ENCODE measurements at regions not wholly inside any gene's neighbourhood (a gene's known extent, or its start where the extent isn't known, plus 50 kb on each side); places are given as distances from the start of the nearest gene placed in this dataset.
A peak's percentile ranks its signal among the peaks of the same experiment; 100 is the strongest.

GRCh38 chr10:3622845-3623621 is 162.0 kb downstream of the KLF6 start:
- no peak for FAIRE-seq

DNA sequence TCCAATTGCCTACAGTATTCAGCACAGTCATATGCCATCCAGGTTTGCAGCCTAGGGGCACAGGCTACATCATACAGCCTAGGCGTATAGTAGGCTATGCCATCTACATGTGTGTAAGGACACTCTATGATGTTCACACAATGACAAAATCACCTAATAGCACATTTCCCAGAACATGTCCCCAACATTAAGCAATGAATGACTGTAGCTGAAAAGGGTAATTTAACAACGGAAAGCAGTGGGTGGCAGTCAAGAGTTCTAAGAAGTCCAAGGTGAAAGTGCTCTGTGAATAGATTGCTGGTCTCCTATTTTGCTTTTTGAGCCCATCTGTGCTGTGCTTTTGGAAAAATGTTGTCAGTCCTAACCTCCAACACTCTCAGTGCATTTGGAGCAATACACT is 162.6 kb downstream of the KLF6 start:
- FAIRE-seq: no peak

DNA sequence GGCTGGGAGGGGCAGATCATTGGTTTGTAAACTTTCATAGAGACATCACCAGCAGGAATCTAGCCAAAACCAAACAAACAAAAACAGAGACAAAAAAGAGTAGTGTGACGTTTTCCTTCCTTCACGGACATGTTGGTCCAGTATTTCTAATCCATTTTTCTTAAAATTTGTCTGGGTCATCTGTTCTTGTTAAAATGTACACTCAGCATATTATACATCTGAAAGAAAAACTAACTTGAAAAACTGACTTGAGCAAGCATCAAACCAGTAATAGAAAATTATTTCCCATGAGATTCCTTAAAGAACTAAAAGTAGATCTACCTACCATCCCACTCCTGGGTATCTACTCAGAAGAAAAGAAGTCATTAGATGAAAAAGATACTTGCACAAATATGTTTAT is 164.2 kb downstream of the KLF6 start:
- FAIRE-seq: no peak

GRCh38 chr10:3619241-3619640 is 165.8 kb downstream of the KLF6 start:
- no peak for FAIRE-seq

GRCh38 chr10:3616880-3617279 is 168.1 kb downstream of the KLF6 start:
- no peak for FAIRE-seq

GRCh38 chr10:3613318-3613717 is 171.7 kb downstream of the KLF6 start:
- FAIRE-seq: peak; percentile 28

DNA sequence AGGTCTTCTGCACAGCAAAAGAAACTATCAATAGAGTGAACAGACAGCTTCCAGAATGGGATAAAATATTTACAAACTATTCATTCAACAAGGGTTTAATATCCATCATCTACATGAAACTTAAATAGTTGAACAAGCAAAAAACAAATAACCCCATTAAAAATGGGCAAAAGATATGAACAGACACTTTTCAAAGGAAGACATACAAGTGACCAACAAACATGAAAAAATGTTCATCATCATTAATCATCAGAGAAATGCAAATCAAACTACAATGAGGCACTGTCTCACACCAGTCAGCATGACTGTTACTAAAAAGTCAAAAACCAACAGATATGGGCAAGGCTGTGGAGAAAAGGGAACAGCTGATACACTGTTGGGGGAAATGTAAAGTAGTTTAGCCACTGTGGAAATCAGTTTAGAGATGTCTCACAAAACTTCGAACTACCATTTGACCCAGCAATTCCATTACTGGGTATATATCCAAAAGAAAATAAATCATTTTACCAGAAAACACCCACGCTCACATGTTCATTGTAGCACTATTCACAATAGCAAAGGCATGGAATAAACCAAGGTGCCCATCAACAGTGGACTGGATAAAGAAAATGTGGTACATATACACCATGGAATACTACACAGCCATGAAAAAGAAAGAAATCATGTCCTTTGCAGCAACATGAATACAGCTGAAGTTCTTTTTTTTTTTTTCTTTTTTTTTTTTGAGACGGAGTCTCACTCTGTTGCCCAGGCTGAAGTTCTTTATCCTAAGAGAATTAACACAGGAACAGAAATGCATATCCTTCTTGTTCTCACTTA is 172.6 kb downstream of the KLF6 start:
- no peak for FAIRE-seq

GRCh38 chr10:3606309-3606708 is 178.7 kb downstream of the KLF6 start:
- no peak for FAIRE-seq

DNA sequence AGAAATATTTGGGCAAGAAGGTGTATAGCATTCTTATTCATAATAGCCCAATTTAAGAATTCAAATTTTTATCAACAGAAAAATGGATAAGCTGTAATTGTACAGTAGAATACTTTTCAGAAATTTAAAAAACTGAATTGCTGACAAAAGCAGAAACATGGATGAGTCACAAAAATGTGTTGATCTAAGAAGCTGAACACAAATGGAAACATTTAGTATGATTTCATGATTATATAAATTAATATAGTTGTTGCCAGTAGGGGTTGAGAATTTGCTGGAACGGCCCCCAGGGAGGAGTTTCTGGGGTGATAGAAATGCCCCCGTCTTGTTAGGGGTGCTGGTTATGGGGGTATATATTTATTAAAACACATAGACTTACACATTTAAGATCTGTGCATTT is 179.1 kb downstream of the KLF6 start:
- FAIRE-seq: no peak

DNA sequence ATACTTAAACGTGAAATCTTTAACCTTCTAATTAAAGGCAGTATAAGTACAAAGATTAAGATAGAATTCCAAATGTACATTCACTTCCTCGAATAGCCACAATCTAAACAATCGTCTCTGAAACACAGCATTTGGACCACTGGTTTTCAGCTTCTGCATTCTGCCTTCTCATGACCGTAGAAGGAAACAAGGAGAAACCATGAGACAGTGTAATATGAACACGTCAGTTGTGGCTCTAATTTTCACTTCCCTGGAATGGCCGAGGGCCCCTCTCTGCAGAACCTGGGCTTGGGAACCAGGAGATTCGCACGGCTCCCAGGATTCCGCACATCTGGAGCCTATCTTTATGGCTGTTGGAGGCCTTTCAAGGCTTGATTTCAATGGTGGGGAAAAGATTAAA is 189.3 kb downstream of the KLF6 start:
- no peak for FAIRE-seq

GRCh38 chr10:3593611-3594010 is 191.4 kb downstream of the KLF6 start:
- FAIRE-seq: no peak

DNA sequence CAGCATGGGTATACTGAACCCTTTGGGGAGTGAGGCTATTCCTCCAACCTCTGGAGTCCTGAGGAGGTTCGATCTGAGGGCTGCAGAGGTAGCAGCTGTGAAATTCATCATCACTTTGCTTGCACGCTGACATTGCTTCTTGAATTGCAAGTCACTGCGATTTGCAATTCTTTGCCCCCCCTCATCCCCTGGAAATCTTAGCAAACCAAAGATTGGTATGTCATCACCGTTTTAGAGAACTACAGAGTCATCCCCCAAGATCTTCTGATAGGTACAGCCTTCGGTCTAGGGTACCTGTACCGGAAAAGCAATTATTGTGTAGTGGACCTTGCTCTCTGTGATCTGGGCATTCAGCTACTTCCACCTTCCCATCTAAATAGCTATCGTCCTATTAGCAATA is 192.6 kb downstream of the KLF6 start:
- no peak for FAIRE-seq

GRCh38 chr10:3588816-3589215 is 196.2 kb downstream of the KLF6 start:
- no peak for FAIRE-seq

GRCh38 chr10:3588346-3588745 is 196.7 kb downstream of the KLF6 start:
- FAIRE-seq: no peak

DNA sequence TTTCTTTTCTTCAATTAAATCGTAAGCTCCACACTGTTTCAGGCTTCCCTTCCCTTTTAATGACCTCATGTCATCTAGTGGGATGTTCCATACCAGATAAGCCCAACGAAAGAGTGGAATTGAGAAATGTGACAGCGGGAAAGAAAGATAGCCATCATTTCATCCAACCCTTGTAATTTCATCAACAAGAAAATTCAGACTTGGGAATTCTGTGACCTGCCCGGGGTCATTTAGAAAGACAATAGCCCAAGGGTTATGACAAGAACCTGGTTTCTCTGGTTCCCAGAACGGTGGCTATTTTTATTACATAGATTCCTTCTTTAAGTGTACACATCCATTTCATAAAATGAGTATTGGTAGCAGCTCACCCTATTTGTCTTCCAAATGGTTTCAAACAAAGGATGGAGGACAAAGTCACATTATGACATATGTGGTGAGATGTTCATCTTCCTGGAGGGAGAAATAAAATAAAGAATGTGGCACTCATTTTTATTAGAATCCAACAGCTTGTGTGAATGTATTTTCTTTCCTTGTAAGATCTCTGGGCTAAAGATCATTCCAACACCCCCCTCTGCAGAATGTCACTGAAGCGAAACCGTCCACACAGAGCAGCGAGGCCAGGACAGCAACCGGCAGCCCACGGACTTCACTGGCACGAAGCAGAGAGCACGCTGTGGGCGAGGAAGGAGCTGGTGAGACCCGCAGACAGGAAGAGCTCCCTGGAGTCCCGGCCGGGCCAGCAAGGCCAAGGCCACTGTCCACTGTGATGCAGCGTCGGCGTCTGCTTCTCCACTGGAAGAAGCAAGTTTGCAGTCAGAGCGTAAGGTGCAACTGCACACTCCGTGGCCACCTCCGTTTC is 199.9 kb downstream of the KLF6 start:
- no peak for FAIRE-seq

DNA sequence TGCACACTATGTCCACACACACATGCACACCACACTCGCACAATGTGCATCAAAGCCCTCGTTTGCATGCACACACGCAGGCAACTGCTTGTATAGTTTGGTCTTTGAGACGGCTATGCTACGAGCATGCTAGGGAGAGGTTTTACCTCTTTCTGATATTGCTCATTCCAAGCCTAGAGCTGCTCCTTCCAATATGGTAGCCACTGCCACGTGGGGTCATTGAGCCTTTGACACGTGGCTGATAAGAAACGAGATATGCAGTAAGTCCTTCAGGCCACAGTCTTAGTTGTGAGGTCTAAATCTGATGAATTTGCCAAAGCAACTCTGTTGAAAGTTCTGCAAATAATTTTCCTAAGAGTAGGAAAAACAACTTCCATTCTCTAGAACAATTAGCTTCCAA is 204.4 kb downstream of the KLF6 start:
- FAIRE-seq: no peak

- FAIRE-seq: no peak
Observed at GRCh38 chr10:3579845-3580244, 205.2 kb downstream of the KLF6 start.

- no peak for FAIRE-seq
Observed at GRCh38 chr10:3578682-3579081, 206.3 kb downstream of the KLF6 start.

- no peak for FAIRE-seq
Observed at GRCh38 chr10:3578159-3578558, 206.8 kb downstream of the KLF6 start.

DNA sequence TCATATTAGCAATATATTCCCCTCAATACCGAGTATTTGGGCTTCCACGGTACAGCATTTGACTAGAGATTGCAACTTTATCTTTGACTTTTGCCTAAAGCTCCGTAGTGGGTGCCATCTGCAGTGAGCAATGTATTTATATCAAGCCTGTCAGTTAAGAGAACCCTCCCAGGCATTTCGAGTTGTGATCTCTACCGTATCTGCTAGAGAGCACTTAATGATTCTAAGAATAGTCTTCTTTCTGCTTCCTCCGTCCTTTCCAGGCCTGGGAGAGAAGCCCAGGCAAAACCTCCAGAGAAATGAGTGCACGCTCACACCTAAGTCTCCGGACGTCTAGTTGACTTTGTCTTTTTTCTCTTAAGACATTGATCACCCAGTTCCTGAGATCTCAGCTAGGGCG is 210.6 kb downstream of the KLF6 start:
- FAIRE-seq: no peak

DNA sequence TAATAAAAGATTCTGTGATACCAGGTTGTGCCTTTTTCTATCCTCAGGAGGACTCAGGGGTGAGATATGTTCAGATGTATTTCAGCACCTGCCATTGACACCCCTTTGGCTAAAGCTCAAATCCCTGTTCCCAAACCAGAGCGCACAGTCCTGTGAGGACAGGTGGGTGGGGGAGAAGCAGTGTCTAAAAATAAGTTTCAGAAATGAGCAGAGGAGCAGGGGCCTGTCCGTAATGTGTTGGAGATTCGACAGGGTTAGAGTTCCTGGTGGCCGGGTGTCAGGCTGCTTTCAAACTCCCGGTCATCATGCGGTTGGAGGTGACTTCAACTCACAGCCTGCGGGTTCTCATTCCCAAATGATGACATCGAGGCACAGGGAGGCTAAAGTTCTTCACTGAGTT is 211.5 kb downstream of the KLF6 start:
- no peak for FAIRE-seq

GRCh38 chr10:3571310-3571825 is 213.6 kb downstream of the KLF6 start:
- FAIRE-seq: no peak

DNA sequence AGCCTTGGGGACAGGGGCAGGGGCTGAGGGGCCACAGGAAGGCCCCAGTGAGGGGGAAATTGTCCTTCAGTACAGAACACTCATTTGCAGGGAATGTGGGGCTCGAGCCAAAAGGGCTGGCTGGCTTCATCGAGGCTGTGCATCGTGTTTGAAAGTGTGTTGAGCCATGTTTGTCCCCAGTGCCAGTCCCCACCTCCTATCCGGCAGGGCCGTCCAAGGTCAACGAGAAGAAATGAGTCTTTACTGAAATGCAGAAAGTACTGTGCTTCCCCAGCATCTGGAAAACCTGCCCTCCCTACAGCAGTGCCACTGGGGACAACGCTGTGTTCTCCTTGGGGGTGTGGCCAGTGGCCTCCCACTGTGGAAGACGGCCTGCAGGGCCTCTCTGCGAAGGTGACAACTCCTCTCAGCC is 214.1 kb downstream of the KLF6 start:
- no peak for FAIRE-seq

Data from TTC549 (cell line).